ENCODE measurements at regions not wholly inside any gene's neighbourhood (a gene's known extent, or its start where the extent isn't known, plus 50 kb on each side); places are given as distances from the start of the nearest gene placed in this dataset.

DNA sequence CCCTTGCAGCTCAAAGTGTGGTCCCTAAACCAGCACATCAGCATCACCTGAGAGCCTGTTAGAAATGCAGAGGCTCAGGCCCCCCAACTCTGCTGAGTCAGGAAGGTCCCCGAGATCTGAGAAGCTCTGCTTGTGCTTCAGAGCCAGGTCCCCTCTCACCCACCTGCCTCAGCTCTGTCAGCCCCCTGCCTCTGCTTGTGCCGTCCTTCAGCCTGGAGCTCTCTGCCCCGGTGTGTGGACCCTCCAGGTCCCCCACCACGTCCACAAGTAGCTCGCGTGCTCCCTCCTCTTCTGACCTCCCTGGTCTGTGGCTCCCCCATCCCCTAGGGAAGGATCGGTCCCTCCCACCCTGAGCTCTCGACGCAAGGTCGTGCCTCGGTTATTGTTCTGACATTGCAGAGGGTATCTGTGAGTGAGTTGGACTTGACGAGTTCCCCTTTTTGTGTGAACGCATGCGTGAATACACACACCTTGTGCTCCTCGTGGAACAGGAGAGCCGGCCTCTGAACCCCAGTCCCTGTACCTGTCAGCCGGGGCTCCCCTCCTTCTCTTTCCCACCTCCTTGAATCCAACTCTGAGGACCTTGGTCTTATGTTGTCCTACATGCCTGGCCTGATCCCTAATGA, 75.5 kb upstream of the TAF1B start:
- no peak overlapping the region for H3K27ac ChIP-seq
- TF ChIP-seq, protein P1, sequence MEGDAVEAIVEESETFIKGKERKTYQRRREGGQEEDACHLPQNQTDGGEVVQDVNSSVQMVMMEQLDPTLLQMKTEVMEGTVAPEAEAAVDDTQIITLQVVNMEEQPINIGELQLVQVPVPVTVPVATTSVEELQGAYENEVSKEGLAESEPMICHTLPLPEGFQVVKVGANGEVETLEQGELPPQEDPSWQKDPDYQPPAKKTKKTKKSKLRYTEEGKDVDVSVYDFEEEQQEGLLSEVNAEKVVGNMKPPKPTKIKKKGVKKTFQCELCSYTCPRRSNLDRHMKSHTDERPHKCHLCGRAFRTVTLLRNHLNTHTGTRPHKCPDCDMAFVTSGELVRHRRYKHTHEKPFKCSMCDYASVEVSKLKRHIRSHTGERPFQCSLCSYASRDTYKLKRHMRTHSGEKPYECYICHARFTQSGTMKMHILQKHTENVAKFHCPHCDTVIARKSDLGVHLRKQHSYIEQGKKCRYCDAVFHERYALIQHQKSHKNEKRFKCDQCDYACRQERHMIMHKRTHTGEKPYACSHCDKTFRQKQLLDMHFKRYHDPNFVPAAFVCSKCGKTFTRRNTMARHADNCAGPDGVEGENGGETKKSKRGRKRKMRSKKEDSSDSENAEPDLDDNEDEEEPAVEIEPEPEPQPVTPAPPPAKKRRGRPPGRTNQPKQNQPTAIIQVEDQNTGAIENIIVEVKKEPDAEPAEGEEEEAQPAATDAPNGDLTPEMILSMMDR (conservative IDR thresholded peaks at IDR 0.05) = no peak

DNA sequence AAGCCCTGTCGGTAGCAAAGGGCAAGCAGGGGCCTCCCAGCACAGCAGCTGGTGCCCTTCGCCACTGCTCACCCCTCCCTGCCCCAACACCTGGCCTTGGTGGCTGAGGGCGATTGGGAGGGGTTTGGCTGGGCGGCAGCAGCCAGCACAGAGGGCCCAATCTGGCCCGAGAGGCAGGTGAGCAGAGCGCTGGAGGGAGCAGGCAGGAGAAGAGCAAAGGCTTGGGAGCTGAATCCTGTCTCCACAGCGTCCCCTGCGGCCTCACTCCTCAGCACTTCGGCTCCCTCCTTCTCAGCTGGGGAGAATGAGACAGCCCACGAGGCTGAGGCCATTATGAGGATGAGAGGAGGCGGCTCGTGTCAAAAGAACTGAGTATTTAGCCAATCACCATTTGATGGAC, 74.9 kb upstream of the TAF1B start:
- TF ChIP-seq, protein P1 (conservative IDR thresholded peaks at IDR 0.05) = no peak
- H3K27ac ChIP-seq = no peak overlapping the region

DNA sequence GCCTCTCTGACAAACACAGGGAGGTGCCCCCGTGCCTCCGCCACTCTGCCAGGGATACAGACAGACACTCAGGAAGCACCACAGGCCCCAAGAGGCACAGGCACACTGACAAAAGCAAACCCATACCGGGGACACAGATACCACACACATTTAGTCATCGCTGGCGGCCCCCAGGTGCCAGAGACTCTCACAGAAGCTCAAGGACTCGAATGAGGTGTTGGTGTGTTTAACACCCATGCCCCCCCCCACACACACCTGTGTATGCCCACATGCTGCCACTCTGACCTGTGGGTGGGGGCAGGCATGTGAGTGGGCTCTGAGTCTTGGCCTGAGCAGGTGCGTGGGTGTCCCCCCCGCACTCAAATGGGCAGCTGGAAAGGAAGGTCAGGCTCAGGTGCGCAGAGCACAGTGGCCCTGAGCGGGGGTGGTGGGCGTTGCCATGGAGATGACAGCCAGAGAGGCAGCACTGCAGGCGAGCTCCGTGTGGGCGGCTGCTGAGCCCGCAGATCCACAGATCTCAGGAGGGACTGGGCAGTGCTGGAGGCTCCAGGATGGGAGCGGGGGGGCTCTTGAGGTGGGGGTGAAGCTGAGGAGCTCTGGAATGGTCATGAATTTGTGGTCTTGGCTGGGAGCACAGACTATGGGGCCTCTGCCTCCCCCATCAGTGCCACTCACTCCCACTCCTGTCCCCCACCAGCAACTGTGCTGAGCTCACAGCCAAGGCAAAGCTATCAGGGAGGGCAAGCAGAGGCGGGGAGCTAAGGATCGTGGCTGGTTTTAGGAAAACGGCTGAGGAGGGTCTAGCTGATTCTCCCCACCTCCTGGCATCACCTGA, 73.9 kb upstream of the TAF1B start:
- H3K27ac ChIP-seq = no peak overlapping the region
- TF ChIP-seq, protein P1 (conservative IDR thresholded peaks at IDR 0.05) = no peak

DNA sequence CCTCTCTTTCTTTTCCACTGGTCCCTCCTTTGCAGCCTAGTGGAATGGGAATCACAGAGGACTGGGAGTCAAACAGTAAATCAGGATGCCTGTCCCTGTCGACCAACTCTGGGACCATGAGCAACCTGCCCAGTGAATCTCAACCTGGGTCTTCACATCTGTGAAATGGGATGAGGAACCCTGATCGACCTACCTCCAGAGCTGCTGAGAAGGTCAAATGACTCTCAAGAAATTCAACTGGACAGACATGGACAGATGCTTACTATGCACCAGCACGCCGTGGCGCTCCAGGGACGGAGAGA, 73.3 kb upstream of the TAF1B start:
- TF ChIP-seq, protein P1 (conservative IDR thresholded peaks at IDR 0.05) = no peak
- peak overlapping the region; percentile 56; the same call in 1 of the 2 replicates for H3K27ac ChIP-seq

DNA sequence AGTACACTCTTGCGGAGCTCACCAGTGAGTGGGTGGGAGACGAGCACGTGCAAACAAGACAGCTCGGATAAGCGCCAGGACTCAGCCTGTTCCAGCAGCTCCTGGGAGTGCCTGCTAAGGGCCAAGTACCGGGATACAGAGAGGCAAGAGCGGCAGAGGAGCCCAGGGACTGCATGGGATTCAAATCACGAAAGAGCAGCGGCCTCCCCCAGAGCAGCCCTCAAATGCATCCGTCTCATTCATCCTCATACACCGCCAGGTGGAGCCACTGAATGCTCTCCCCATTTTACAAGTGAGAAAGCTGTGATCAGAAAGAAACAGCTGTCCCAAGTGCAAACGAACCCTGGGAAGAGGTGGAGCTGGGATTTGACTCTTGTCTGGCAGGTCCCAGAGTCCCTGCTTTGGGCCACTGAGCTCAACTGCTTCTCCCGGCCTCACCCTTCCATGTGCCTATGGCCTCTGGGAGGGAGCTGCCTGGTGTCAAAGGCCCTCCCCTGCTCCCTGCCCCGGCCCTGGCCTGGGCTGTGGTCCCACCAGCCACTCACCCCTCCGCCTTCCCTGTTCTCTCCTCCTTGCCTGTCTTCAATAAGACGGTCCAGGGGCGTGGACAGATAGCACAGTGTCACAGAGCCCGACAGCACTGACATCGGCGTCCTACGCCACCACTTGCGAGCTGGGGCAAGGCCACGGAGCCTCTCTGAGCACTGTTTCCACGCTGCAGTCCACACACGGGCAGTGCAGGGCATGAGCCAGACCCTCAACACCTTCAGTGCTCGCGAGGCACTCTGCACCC, 72.8 kb upstream of the TAF1B start:
- TF ChIP-seq, protein P1 (conservative IDR thresholded peaks at IDR 0.05) = peak; percentile 73
- H3K27ac ChIP-seq = peak overlapping the region; percentile 56; the same call in 1 of the 2 replicates

DNA sequence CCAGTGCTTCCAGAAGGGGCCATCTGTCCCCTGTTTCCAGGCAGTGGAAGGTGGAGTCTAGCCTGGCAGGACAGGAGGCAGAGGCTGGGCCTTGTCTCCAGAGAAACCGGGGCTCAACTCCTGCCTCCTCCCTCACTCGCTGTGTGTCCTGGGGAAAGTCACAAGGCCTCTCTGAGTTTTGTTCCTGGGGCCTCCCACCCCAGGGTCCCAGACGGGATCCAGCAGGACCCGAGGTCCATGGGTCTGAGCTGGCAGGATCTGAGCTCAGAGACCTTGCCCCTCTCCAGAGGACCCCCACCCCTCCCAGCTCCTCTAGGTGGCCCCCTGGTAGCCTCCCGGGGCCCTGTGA, 72.2 kb upstream of the TAF1B start:
- TF ChIP-seq, protein P1 (conservative IDR thresholded peaks at IDR 0.05) = no peak

DNA sequence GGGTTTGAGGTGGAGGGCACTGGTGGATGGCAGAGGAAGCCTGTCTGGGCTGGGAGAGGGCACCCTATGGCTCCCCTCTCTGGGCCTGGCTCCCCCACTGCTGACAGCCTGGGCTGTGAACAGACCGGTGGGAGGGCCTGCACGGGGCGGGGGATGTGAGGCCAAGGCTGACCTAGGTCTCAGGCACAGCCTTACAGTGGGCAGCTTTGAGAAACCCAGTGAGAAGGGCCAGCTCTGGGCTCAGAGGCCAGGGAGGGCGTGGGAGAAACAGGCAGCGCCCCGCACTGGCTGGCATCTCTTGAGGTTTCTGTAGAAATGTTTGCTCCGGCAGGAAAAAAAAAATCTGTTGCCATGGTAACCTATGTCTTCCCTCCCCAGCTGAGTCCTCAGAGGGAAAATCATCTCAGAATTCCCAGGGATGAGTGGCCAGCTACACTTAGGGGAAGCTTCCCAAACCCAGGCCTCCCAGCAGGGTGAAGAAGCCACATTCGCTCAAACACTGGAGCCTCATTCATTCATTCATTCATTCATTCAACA, 71.7 kb upstream of the TAF1B start:
- H3K27ac ChIP-seq = peak overlapping the region; percentile 56; the same call in 1 of the 2 replicates
- TF ChIP-seq, protein P1 (conservative IDR thresholded peaks at IDR 0.05) = no peak

More for the DNA sequence above, 72.2 kb upstream of the TAF1B start:
- H3K27ac ChIP-seq = peak overlapping the region; percentile 56; the same call in 1 of the 2 replicates
